Type B pancreatic cell (in vitro differentiated cells): ENCODE measurements at regions not wholly inside any gene's neighbourhood (a gene's known extent, or its start where the extent isn't known, plus 50 kb on each side); places are given as distances from the start of the nearest gene placed in this dataset.

Experiments used
- DNase-seq: peaks from one replicate; pipeline ENCODE4 v3.0.0; 2021; ENCODE audit warnings: mixed read lengths; ENCODE audit not compliant: unreplicated experiment; ENCODE audit errors: extremely low spot score
- H3K27ac Mint-ChIP-seq: 2 replicates; pipeline ENCODE4 v1.8.0; 2021; ENCODE audit warnings: mild to moderate bottlenecking, mixed read lengths
- H3K27me3 Mint-ChIP-seq: 2 replicates; pipeline ENCODE4 v1.8.0; 2021; ENCODE audit warnings: mixed read lengths
- H3K36me3 Mint-ChIP-seq: 2 replicates; pipeline ENCODE4 v1.8.0; 2021; ENCODE audit warnings: mixed read lengths
- H3K4me1 Mint-ChIP-seq: one replicate; pipeline ENCODE4 v1.8.0; 2021; ENCODE audit warnings: mixed read lengths; ENCODE audit not compliant: unreplicated experiment
- H3K4me3 Mint-ChIP-seq: 2 replicates; pipeline ENCODE4 v1.8.0; 2021; ENCODE audit warnings: mild to moderate bottlenecking, mixed read lengths
- H3K9me3 Mint-ChIP-seq: 2 replicates; pipeline ENCODE4 v1.8.0; 2021; ENCODE audit warnings: mixed read lengths
- TF ChIP-seq, protein P1 (sequence below): fragments of 200-600 bp; sonication (generic); conservative IDR thresholded peaks from 2 replicates; pipeline ENCODE4 v1.5.0; 2021; ENCODE audit warnings: antibody characterized with exemption, mild to moderate bottlenecking

GRCh38 chr5:87185838-87186237, 81.8 kb upstream of the RASA1 start:
- TF ChIP-seq, protein P1, sequence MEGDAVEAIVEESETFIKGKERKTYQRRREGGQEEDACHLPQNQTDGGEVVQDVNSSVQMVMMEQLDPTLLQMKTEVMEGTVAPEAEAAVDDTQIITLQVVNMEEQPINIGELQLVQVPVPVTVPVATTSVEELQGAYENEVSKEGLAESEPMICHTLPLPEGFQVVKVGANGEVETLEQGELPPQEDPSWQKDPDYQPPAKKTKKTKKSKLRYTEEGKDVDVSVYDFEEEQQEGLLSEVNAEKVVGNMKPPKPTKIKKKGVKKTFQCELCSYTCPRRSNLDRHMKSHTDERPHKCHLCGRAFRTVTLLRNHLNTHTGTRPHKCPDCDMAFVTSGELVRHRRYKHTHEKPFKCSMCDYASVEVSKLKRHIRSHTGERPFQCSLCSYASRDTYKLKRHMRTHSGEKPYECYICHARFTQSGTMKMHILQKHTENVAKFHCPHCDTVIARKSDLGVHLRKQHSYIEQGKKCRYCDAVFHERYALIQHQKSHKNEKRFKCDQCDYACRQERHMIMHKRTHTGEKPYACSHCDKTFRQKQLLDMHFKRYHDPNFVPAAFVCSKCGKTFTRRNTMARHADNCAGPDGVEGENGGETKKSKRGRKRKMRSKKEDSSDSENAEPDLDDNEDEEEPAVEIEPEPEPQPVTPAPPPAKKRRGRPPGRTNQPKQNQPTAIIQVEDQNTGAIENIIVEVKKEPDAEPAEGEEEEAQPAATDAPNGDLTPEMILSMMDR = no peak
- Mint-ChIP-seq H3K9me3 (no peaks in the 10 kb centered on the region), H3K27ac (no peak overlapping the region), H3K4me3 (no peak overlapping the region), H3K4me1 (no peaks in the 10 kb centered on the region), H3K27me3 (peaks cover 10% of the 10 kb centered on the region), H3K36me3 (no peaks in the 10 kb centered on the region)
- no peak for DNase-seq

- peaks cover 7% of the 10 kb centered on the region for H3K27me3 Mint-ChIP-seq
- H3K27ac Mint-ChIP-seq = no peak overlapping the region
- H3K36me3 Mint-ChIP-seq = no peaks in the 10 kb centered on the region
- no peaks in the 10 kb centered on the region for H3K4me1 Mint-ChIP-seq
- no peak overlapping the region for H3K4me3 Mint-ChIP-seq
- no peaks in the 10 kb centered on the region for H3K9me3 Mint-ChIP-seq
- no peak for DNase-seq
- TF ChIP-seq, protein P1 = no peak
Observed at GRCh38 chr5:87188391-87188790, 79.3 kb upstream of the RASA1 start.

GRCh38 chr5:87190041-87190440, 77.6 kb upstream of the RASA1 start:
- Mint-ChIP-seq H3K27me3 (no peaks in the 10 kb centered on the region), H3K9me3 (no peaks in the 10 kb centered on the region)
- TF ChIP-seq, protein P1 = no peak

GRCh38 chr5:87190687-87191086, 77.0 kb upstream of the RASA1 start:
- no peak overlapping the region for H3K27ac Mint-ChIP-seq
- H3K36me3 Mint-ChIP-seq = no peaks in the 10 kb centered on the region
- no peaks in the 10 kb centered on the region for H3K27me3 Mint-ChIP-seq
- TF ChIP-seq, protein P1 = no peak
- DNase-seq = no peak
- H3K9me3 Mint-ChIP-seq = no peaks in the 10 kb centered on the region
- no peaks in the 10 kb centered on the region for H3K4me1 Mint-ChIP-seq
- H3K4me3 Mint-ChIP-seq = no peak overlapping the region

More at GRCh38 chr5:87190041-87190440, 77.6 kb upstream of the RASA1 start:
- H3K4me1 Mint-ChIP-seq = no peaks in the 10 kb centered on the region
- DNase-seq = no peak
- no peak overlapping the region for H3K4me3 Mint-ChIP-seq
- H3K27ac Mint-ChIP-seq = no peak overlapping the region
- H3K36me3 Mint-ChIP-seq = no peaks in the 10 kb centered on the region

DNA sequence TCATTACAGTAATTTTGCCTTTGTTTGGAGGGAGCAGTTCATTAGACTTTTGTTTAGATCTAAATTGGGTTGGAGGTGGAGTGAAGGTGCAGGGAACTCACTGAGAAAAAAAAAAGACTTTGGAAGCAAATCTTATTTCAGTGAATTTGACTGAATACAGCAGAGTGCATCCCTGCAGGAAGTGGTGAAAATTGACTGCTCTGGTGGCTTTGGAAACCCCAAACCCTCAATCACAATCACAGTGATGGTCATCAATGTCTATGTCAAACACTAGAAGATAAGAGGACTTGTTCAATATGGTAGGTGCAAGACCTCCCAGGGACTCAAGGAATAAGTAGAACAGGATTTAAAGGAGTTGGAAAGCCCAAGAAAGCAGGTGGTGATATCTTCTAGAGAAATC, 76.0 kb upstream of the RASA1 start:
- Mint-ChIP-seq H3K4me3 (no peak overlapping the region), H3K36me3 (no peaks in the 10 kb centered on the region), H3K9me3 (no peaks in the 10 kb centered on the region), H3K27ac (no peak overlapping the region), H3K27me3 (no peaks in the 10 kb centered on the region), H3K4me1 (no peaks in the 10 kb centered on the region)
- TF ChIP-seq, protein P1 = no peak
- DNase-seq = no peak

- no peak overlapping the region for H3K4me3 Mint-ChIP-seq
- no peaks in the 10 kb centered on the region for H3K9me3 Mint-ChIP-seq
Observed at GRCh38 chr5:87195104-87195591, 72.5 kb upstream of the RASA1 start.

More at GRCh38 chr5:87195104-87195591, 72.5 kb upstream of the RASA1 start:
- TF ChIP-seq, protein P1 = no peak
- H3K27ac Mint-ChIP-seq = no peak overlapping the region
- no peaks in the 10 kb centered on the region for H3K27me3 Mint-ChIP-seq
- DNase-seq = no peak
- H3K36me3 Mint-ChIP-seq = no peaks in the 10 kb centered on the region
- no peaks in the 10 kb centered on the region for H3K4me1 Mint-ChIP-seq
